HepG2 (cell line): ENCODE measurements at regions not wholly inside any gene's neighbourhood (a gene's known extent, or its start where the extent isn't known, plus 50 kb on each side); places are given as distances from the start of the nearest gene placed in this dataset.

ENCODE experiments used
- ATAC-seq: fragments of 200-7000 bp; cut with Tn5 transposase; 3 replicates; pipeline ENCODE4 v1.9.1; 2020; ENCODE audit warnings: mild to moderate bottlenecking, moderate library complexity
- BruUV-seq: library from RNA; stranded (reverse); fragments of 400-500 nt; replicated peaks from 2 replicates; lab custom pipeline; 2021; lab: Mats Ljungman, UMichigan
- CTCF ChIA-PET: fragments of 300-600 bp; formaldehyde crosslinking; extraction: SDS; loops from one replicate; lab custom pipeline; 2021; ENCODE audit warnings: low total read pairs, inconsistent platforms, low intra/inter-chr PET ratio; lab: Yijun Ruan, JAX
- POLR2A ChIA-PET: fragments of 350-600 bp; sonication (Branson Sonifier 250); formaldehyde crosslinking; loops from one replicate; lab custom pipeline; 2020; ENCODE audit warnings: antibody characterized with exemption, inconsistent platforms; lab: Yijun Ruan, JAX
- DNase-seq: peaks from one replicate; pipeline ENCODE4 v3.0.0-alpha.2; 2015; ENCODE audit warnings: low spot score
- FAIRE-seq: peaks from 3 replicates; lab custom pipeline; 2011; peaks lifted over from hg19 to GRCh38; lab: Jason Lieb, UNC
- H2AFZ ChIP-seq: one replicate; pipeline ENCODE4 v1.6.1; 2011; ENCODE audit warnings: low read length, inconsistent platforms
- H3K27ac ChIP-seq: fragments of 300-600 bp; 3 replicates; pipeline ENCODE4 v1.8.0; 2011; ENCODE audit warnings: mixed run types, mild to moderate bottlenecking, mixed read lengths, low read length, inconsistent platforms; ENCODE audit not compliant: insufficient read depth; ENCODE audit errors: extremely low read length
- H3K27me3 ChIP-seq, 2 experiments: fragments of 200-600 bp in 1 of 2; 2 replicates in 1 of 2; 3 replicates in 1 of 2; pipeline versions ENCODE4 v1.6.0 to v1.8.0; 2011; ENCODE audit warnings: low read length in 2 of 2, mild to moderate bottlenecking in 2 of 2, moderate library complexity in 2 of 2, inconsistent platforms in 1 of 2; ENCODE audit not compliant: insufficient read depth in 2 of 2, control insufficient read depth in 1 of 2
- H3K36me3 ChIP-seq, 2 experiments: fragments of 200-600 bp in 1 of 2; replicated peaks in 1 of 2; 2 replicates in 1 of 2; 3 replicates in 1 of 2; pipeline versions ENCODE4 v1.5.1 to v1.8.0; 2011; ENCODE audit warnings: low read length in 2 of 2, inconsistent platforms in 1 of 2; ENCODE audit not compliant: insufficient read depth in 2 of 2, control insufficient read depth in 1 of 2
- H3K4me1 ChIP-seq: 2 replicates; pipeline ENCODE4 v1.5.1; 2012; ENCODE audit warnings: low read length, inconsistent platforms; ENCODE audit not compliant: insufficient read depth
- H3K4me2 ChIP-seq: 2 replicates; pipeline ENCODE4 v1.6.0; 2011; ENCODE audit warnings: low read depth, low read length, inconsistent platforms
- H3K4me3 ChIP-seq, 3 experiments: fragments of 200-600 bp in 1 of 3; sonication (generic), shearing (Covaris generic) in 1 of 3; replicated peaks in 1 of 3; 2 replicates each; pipeline ENCODE4 v1.5.1; 2011 to 2016; ENCODE audit warnings: low read length in 3 of 3, inconsistent platforms in 2 of 3, low read depth in 2 of 3, mild to moderate bottlenecking in 2 of 3, control low read depth in 1 of 3, mixed read lengths in 1 of 3; ENCODE audit not compliant: insufficient read depth in 1 of 3
- H3K79me2 ChIP-seq: one replicate; pipeline ENCODE4 v1.6.1; 2011; ENCODE audit warnings: low read length, inconsistent platforms; ENCODE audit not compliant: insufficient read depth
- H3K9ac ChIP-seq: 2 replicates; pipeline ENCODE4 v1.6.0; 2011; ENCODE audit warnings: mild to moderate bottlenecking, low read depth, low read length, inconsistent platforms; ENCODE audit not compliant: insufficient read depth
- H3K9me3 ChIP-seq: 2 replicates; pipeline ENCODE4 v1.5.1; 2012; ENCODE audit warnings: mild to moderate bottlenecking, low read length
- H4K20me1 ChIP-seq: 2 replicates; pipeline ENCODE4 v1.6.0; 2011; ENCODE audit warnings: inconsistent platforms, mild to moderate bottlenecking, low read length, moderate library complexity; ENCODE audit not compliant: insufficient read depth
- ATF1 ChIP-seq: IDR thresholded peaks from 2 replicates; pipeline ENCODE4 v1.6.1; 2016; ENCODE audit warnings: mild to moderate bottlenecking, control low read depth
- BCLAF1 ChIP-seq: fragments of 450-650 bp; IDR thresholded peaks from 2 replicates; pipeline ENCODE4 v1.6.1; 2017; ENCODE audit warnings: mild to moderate bottlenecking
- JDP2 ChIP-seq: sonication (generic); formaldehyde crosslinking; IDR thresholded peaks from 2 replicates; pipeline ENCODE4 v1.8.1; 2022; ENCODE audit warnings: missing genetic modification reagents, borderline replicate concordance
- KLF16 ChIP-seq, 2 experiments: sonication (generic) in 1 of 2; formaldehyde crosslinking in 1 of 2; IDR thresholded peaks; 2 replicates each; pipeline versions ENCODE4 v1.6.1 to v1.8.0; 2016 to 2023; ENCODE audit warnings: missing genetic modification reagents in 2 of 2, missing compliant biosample characterization in 1 of 2
- RFX3 ChIP-seq: IDR thresholded peaks from 2 replicates; pipeline ENCODE4 v1.6.1; 2016; ENCODE audit warnings: missing biosample characterization, missing genetic modification reagents
- WGBS: methylation state at CpG from one replicate; pipeline ENCODE4 v1.1.6; 2017; ENCODE audit warnings: low lambda C conversion rate; 5-methylcytosine and 5-hydroxymethylcytosine counted together
- in situ Hi-C: cut with HindIII; loops from 2 replicates; pipeline ENCODE4 v1.10.0; 2017; ENCODE audit warnings: low pct_unique_long_range_greater_than_20kb; ENCODE audit not compliant: extremely low pct_ligation_motif_present
- intact Hi-C: fragments of 100-400 bp; cut with micrococcal nuclease; formaldehyde crosslinking; loops from one replicate; pipeline ENCODE4 v1.10.0; 2022; ENCODE audit not compliant: unreplicated experiment
- TF ChIP-seq, protein P1 (sequence below): sonication (generic); formaldehyde crosslinking; IDR thresholded peaks from 2 replicates; pipeline ENCODE4 v1.5.0; 2020; ENCODE audit warnings: mild to moderate bottlenecking, missing genetic modification reagents, moderate library complexity

DNA sequence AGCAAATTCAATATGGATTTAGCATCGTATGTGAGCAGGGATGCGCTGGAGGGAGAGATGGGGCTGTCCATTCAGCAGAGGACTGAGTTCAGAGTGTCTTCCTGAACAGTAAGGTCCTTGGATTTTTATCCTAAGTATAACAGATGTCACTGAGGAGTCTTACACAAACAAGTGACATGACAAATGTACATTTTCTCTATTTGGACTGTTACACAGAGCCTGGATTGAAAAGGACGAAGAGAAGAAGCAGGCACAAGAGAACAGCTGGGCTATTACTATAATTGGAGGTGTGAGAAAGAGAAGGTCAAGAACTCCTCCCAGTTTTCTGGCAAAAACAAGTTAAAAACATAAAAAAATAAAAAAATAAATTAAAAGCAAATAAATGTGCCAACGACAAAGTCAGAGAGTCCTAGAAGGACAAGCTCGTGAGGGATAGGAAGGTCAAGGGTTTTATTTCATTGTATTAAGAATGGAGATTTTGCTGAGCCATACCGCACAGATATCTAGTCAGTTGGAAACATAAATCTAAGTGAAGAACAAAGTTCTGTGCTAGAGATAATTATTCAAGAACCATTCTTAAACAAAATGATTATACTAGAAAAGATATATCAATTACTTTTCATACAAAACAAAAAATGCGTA is 1186.3 kb downstream of the EFNB2 start (continued):
- no peak for TF ChIP-seq ATF1
- TF ChIP-seq, protein P1, sequence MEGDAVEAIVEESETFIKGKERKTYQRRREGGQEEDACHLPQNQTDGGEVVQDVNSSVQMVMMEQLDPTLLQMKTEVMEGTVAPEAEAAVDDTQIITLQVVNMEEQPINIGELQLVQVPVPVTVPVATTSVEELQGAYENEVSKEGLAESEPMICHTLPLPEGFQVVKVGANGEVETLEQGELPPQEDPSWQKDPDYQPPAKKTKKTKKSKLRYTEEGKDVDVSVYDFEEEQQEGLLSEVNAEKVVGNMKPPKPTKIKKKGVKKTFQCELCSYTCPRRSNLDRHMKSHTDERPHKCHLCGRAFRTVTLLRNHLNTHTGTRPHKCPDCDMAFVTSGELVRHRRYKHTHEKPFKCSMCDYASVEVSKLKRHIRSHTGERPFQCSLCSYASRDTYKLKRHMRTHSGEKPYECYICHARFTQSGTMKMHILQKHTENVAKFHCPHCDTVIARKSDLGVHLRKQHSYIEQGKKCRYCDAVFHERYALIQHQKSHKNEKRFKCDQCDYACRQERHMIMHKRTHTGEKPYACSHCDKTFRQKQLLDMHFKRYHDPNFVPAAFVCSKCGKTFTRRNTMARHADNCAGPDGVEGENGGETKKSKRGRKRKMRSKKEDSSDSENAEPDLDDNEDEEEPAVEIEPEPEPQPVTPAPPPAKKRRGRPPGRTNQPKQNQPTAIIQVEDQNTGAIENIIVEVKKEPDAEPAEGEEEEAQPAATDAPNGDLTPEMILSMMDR (CRISPR knock-in tag): no peak
- no peak for TF ChIP-seq JDP2 (CRISPR knock-in tag)
- no peak for TF ChIP-seq BCLAF1

DNA sequence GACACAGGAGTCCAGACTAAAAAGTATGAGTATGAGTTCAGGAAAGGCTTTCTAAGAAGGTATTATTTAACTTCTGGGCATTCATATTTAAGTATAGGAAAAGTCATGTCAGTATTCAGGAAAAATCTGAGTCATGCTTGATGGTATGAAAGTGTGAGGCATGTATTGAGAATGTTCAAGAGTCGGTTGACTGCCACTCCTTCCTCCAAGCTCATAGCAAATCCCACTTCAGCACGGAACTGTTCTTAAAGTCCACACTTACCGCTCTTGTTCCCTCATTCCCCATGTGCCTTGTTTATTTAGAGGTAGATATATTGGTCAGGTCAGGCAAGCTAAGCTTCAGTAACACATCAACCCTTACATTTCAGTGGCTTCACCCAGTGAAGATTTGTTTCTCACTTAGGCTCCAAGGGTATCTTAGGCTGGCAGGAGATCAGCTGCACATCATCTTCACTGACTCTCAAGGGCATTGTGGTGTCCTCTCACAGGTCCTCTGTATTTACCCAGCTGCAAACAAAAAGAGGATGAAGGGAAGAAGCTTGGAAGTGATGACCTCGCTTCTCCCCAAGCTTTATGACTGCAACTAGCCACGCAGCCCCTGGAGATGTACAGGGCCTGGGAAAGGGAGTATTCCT is 1189.2 kb downstream of the EFNB2 start:
- CTCF ChIA-PET: no interaction called here
- no peaks in the 10 kb centered on the region for H3K36me3 ChIP-seq
- no peak overlapping the region for H2AFZ ChIP-seq
- POLR2A ChIA-PET: no interaction called here
- no peak for FAIRE-seq
- peaks cover 50% of the 10 kb centered on the region for H3K9me3 ChIP-seq
- no peak overlapping the region for H3K4me2 ChIP-seq
- H3K4me3 ChIP-seq: no peak overlapping the region
- no peaks in the 10 kb centered on the region for H4K20me1 ChIP-seq
- H3K27me3 ChIP-seq: no peaks in the 10 kb centered on the region
- no peaks in the 10 kb centered on the region for H3K79me2 ChIP-seq
- ATAC-seq: no peak
- peak; percentile 0 for DNase-seq
- intact Hi-C loops: no loop called here
- no TSS peak for BruUV-seq
- WGBS: 8% methylated on average over 5 of the region's 5 CpGs
- H3K9ac ChIP-seq: no peak overlapping the region
- no peak for TF ChIP-seq RFX3 (CRISPR knock-in tag)
- TF ChIP-seq KLF16 (CRISPR knock-in tag; IDR thresholded peaks at IDR 0.05): no peak
- TF ChIP-seq, all 625 proteins: peak for 0
- no peak overlapping the region for H3K27ac ChIP-seq
- in situ Hi-C loops: no loop called here
- no peaks in the 10 kb centered on the region for H3K4me1 ChIP-seq
